BLaER1 treated with 17β-estradiol and CSF1 and Interleukin-3, amounts not matched to agents 10 nM and 100 nM (cell line): ENCODE measurements at regions not wholly inside any gene's neighbourhood (a gene's known extent, or its start where the extent isn't known, plus 50 kb on each side); places are given as distances from the start of the nearest gene placed in this dataset.

ENCODE experiments used
- H3K27ac ChIP-seq, 11 experiments: shearing (Covaris generic); formaldehyde crosslinking; 2 replicates each; pipeline ENCODE4 v1.8.1; 2022
- H3K27me3 ChIP-seq, 11 experiments: shearing (Covaris generic); formaldehyde crosslinking; 2 replicates each; pipeline ENCODE4 v1.8.1; 2022
- H3K36me3 ChIP-seq, 11 experiments: shearing (Covaris generic); formaldehyde crosslinking; 2 replicates each; pipeline ENCODE4 v1.8.1; 2022
- H3K4me1 ChIP-seq, 10 experiments: shearing (Covaris generic); formaldehyde crosslinking; 2 replicates each; pipeline ENCODE4 v1.8.1; 2022
- H3K4me2 ChIP-seq, 11 experiments: shearing (Covaris generic); formaldehyde crosslinking; 2 replicates each; pipeline ENCODE4 v1.8.1; 2022
- H3K4me3 ChIP-seq, 10 experiments: shearing (Covaris generic); formaldehyde crosslinking; 2 replicates each; pipeline ENCODE4 v1.8.1; 2022
- H3K9ac ChIP-seq, 11 experiments: shearing (Covaris generic); formaldehyde crosslinking; 2 replicates each; pipeline ENCODE4 v1.8.1; 2022
- H3K9me3 ChIP-seq, 11 experiments: shearing (Covaris generic); formaldehyde crosslinking; replicated peaks in 1 of 11; 2 replicates each; pipeline ENCODE4 v1.8.1; 2022
- H4K20me1 ChIP-seq, 11 experiments: shearing (Covaris generic); formaldehyde crosslinking; 2 replicates each; pipeline ENCODE4 v1.8.1; 2022
- Cebpa-rat ChIP-seq, 11 experiments: shearing (Covaris generic); IDR thresholded peaks; 2 replicates each; pipeline ENCODE4 v1.8.1; 2022

DNA sequence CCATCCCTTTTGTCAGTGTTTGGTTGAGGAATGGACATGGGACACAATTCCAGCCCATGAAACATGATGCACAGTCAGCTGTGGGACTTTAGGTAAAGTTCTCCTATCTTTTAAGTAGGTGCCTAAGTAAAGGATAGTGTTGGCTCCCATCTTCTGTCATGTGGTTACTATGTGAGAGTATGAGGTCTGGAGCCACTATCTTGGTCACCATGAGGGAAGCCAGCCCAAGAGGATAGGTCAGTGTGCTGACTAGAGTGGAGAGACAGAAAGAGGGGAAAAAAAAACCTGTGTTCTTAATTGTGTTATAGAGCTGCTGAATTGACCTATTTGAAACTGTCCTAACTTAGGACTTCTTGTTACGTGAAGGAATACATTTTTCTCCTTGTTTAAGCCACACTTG lies 89.7 kb upstream of the NAMPT start:
- Histone ChIP-seq H3K27me3 (no peaks in the 10 kb centered on the region), H3K4me3 (no peak overlapping the region), H4K20me1 (no peaks in the 10 kb centered on the region), H3K9ac (no peak overlapping the region), H3K9me3 (peaks cover 0 to 5% (median 0%) of the 10 kb centered on the region in 11 experiments; a peak in 1 of 22 replicates), H3K36me3 (no peaks in the 10 kb centered on the region), H3K4me1 (peaks cover 0 to 67% (median 0%) of the 10 kb centered on the region in 10 experiments; a peak in 6 of 20 replicates), H3K4me2 (no peak overlapping the region), H3K27ac (no peak overlapping the region)
- TF ChIP-seq Cebpa-rat (IDR thresholded peaks at IDR 0.05): no peak

DNA sequence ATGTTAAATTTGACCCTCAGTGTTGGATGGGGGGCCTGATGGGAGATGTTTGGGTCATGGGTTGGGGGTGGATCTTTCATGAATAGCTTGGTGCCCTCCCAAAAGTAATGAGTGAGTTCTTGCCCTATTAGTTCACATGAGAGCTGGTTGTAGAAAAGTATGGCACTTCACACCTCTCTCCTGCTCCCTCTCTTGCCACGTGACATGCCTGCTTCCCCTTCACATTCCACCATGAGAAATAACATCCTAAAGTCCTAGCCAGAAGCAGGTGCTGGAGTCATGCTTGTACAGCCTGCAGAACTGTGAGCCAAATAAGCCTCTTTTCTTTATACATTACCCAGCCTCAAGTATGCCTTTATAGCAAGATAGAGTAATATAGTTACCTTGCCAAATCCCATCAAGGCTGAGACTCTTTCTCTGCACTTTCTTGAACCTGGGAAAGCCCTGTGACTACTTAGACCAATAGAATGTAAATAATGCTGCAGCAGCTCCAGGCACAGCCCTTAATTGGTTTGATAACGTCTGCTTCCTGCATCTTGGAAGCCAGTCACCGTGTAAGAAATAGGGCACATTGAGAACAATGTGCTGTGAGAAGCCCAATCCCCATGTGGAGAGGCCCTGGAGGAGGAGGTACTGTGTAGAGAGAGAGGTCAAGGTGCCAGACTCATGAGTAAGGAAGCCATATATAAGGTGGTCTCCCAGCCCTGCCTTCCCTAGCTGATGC lies 88.0 kb upstream of the NAMPT start:
- H3K4me2 ChIP-seq: peak overlapping the region in 2 of 11 experiments; percentile 57 to 81; a peak in 3 of 22 replicates
- TF ChIP-seq Cebpa-rat (IDR thresholded peaks at IDR 0.05): no peak

DNA sequence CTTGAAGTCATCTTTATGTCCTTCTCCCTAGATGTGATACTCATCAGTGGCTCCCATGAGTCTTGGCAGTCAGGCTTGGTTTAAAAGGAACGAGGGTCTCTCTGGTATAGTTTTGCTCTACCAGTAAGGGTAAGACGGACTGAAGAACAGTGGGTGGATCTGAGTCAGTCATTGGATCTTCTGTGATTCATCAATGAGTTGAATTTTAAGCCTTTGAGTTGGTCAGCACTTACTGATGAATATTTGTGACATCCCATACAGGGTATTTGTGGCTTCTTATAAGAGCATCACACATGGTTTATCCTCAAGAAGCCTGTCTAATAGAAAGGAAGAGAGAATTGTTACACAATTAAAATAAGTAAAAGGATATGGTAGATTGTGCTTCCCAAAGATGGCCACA lies 87.3 kb upstream of the NAMPT start:
- H3K27ac ChIP-seq: peak overlapping the region in 3 of 11 experiments; percentile 7 to 70 (median 57); a peak in 4 of 22 replicates
- H3K27me3 ChIP-seq: no peaks in the 10 kb centered on the region
- peak overlapping the region in 2 of 11 experiments; percentile 57 to 81; a peak in 4 of 22 replicates for H3K4me2 ChIP-seq
- H3K9me3 ChIP-seq: peaks cover 0 to 16% (median 0%) of the 10 kb centered on the region in 11 experiments; a peak in 5 of 22 replicates
- peaks cover 0 to 79% (median 0%) of the 10 kb centered on the region in 10 experiments; a peak in 6 of 20 replicates for H3K4me1 ChIP-seq
- no peak overlapping the region for H3K9ac ChIP-seq
- H3K36me3 ChIP-seq: no peaks in the 10 kb centered on the region
- no peak for TF ChIP-seq Cebpa-rat (IDR thresholded peaks at IDR 0.05)
- H4K20me1 ChIP-seq: no peaks in the 10 kb centered on the region
- H3K4me3 ChIP-seq: no peak overlapping the region

More for the DNA sequence above, 88.0 kb upstream of the NAMPT start:
- no peak overlapping the region for H3K4me3 ChIP-seq
- H3K4me1 ChIP-seq: peaks cover 0 to 78% (median 0%) of the 10 kb centered on the region in 10 experiments; a peak in 6 of 20 replicates
- peak overlapping the region in 1 of 11 experiments; percentile 10; a peak in 1 of 22 replicates for H3K27ac ChIP-seq
- no peaks in the 10 kb centered on the region for H4K20me1 ChIP-seq
- no peaks in the 10 kb centered on the region for H3K27me3 ChIP-seq
- H3K9ac ChIP-seq: no peak overlapping the region
- peaks cover 0 to 10% (median 0%) of the 10 kb centered on the region in 11 experiments; a peak in 2 of 22 replicates for H3K9me3 ChIP-seq
- H3K36me3 ChIP-seq: no peaks in the 10 kb centered on the region

DNA sequence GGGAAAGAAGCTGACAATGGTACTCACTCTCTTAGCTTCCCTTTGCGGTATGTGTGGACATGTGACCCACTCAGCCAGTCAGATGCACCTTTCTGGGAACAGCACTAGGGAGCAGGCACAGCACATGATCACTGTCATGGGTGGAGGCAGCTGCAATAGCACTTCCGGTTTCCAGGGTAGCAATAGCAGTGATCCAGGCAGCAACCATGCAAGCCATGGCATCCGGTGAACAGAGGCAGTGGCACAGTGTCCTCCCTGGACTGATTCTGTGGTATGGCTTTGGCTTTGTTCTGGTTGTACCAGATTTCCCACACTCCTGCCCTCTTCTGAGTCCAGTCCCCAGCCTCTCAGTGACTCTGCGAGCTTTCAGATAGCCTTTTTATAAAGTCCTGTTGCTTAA lies 86.8 kb upstream of the NAMPT start:
- Histone ChIP-seq H4K20me1 (no peaks in the 10 kb centered on the region), H3K9ac (no peak overlapping the region), H3K36me3 (no peaks in the 10 kb centered on the region), H3K4me3 (no peak overlapping the region), H3K4me1 (peaks cover 0 to 80% (median 0%) of the 10 kb centered on the region in 10 experiments; a peak in 6 of 20 replicates), H3K27ac (peak overlapping the region in 3 of 11 experiments; percentile 7 to 70 (median 57); a peak in 4 of 22 replicates), H3K9me3 (peaks cover 0 to 21% (median 0%) of the 10 kb centered on the region in 11 experiments; a peak in 6 of 22 replicates), H3K4me2 (peak overlapping the region in 3 of 11 experiments; percentile 7 to 81 (median 57); a peak in 5 of 22 replicates), H3K27me3 (no peaks in the 10 kb centered on the region)
- TF ChIP-seq Cebpa-rat (IDR thresholded peaks at IDR 0.05): no peak

DNA sequence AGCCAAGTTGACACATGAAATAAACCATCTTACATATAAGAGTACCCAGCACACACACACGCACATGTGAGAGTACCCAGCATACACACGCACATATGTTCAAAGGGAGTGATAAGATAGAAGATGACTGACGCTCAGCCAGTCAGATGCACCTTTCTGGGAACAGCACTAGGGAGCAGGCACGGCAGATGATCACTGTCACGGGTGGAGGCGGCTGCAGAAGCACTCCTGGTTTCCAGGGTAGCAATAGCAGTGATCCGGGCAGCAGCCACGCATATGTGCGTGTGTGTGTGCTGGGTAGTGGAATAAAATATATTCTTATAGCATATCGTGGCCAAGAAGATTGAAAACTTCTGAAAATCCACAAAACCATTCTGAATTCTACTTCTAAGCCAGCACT lies 85.8 kb upstream of the NAMPT start:
- H3K27me3 ChIP-seq: no peaks in the 10 kb centered on the region
- H4K20me1 ChIP-seq: no peaks in the 10 kb centered on the region
- H3K27ac ChIP-seq: peak overlapping the region in 2 of 11 experiments; percentile 22 to 70; a peak in 3 of 22 replicates
- peaks cover 0 to 80% (median 0%) of the 10 kb centered on the region in 10 experiments; a peak in 7 of 20 replicates for H3K4me1 ChIP-seq
- no peak overlapping the region for H3K4me3 ChIP-seq
- peak overlapping the region in 2 of 11 experiments; percentile 57 to 81; a peak in 4 of 22 replicates for H3K4me2 ChIP-seq
- no peak for TF ChIP-seq Cebpa-rat (IDR thresholded peaks at IDR 0.05)
- peaks cover 0 to 32% (median 0%) of the 10 kb centered on the region in 11 experiments; a peak in 6 of 22 replicates for H3K9me3 ChIP-seq
- H3K9ac ChIP-seq: no peak overlapping the region
- H3K36me3 ChIP-seq: no peaks in the 10 kb centered on the region

DNA sequence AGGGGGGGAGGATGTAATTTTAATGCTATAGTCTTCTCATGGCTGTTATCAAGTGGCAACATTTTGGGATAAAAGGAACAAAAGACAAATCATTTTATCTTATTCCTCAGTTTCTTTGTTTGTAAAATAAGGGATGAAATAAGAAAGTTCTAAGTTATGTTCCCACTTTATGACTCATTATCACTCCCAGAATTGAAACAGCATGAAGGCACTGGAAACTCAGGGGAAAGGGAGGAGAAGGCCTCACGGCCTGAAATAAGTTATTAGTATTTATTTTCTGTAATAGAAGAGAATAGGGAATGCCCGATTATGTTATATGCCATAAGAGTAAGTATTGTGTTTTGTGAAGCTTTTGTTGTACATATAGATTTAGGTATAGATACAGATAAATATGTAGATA lies 85.0 kb upstream of the NAMPT start:
- Histone ChIP-seq H3K27ac (peak overlapping the region in 3 of 11 experiments; percentile 45 to 70 (median 49); a peak in 5 of 22 replicates), H3K4me2 (peak overlapping the region in 3 of 11 experiments; percentile 33 to 81 (median 57); a peak in 6 of 22 replicates)
- TF ChIP-seq Cebpa-rat (IDR thresholded peaks at IDR 0.05): no peak

DNA sequence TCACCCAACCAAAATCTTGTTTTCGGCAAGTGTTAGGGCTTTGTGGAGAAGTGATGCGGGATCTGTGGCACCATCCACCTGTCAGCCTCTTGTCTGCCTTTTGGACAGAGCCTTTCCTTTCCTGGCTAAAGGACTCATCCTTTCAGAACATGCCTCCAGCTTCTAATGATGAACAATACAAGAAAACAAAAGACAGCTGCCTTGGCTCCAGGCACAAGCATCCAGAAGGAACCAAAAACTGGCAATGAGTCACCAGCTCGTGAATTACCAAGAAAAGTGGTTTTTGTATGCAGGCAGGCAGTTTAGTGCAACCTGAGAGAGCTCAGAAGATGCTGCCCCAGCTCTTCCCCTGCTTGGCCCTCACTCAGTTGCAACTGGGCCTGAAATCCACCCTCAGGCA lies 84.6 kb upstream of the NAMPT start:
- Histone ChIP-seq H3K9ac (0 out of 22 replicates have a peak overlapping the region, but pooled peaks of 1 of the 11 experiments have one; percentile 3), H3K27me3 (no peaks in the 10 kb centered on the region), H3K27ac (peak overlapping the region in 3 of 11 experiments; percentile 45 to 70 (median 49); a peak in 6 of 22 replicates), H3K9me3 (peaks cover 0 to 39% (median 0%) of the 10 kb centered on the region in 11 experiments; a peak in 6 of 22 replicates), H3K4me3 (no peak overlapping the region), H3K4me1 (peaks cover 0 to 88% (median 0%) of the 10 kb centered on the region in 10 experiments; a peak in 7 of 20 replicates), H4K20me1 (no peaks in the 10 kb centered on the region), H3K4me2 (peak overlapping the region in 3 of 11 experiments; percentile 33 to 81 (median 57); a peak in 6 of 22 replicates), H3K36me3 (no peaks in the 10 kb centered on the region)
- no peak for TF ChIP-seq Cebpa-rat (IDR thresholded peaks at IDR 0.05)

More for the DNA sequence above, 85.0 kb upstream of the NAMPT start:
- Histone ChIP-seq H4K20me1 (no peaks in the 10 kb centered on the region), H3K36me3 (no peaks in the 10 kb centered on the region), H3K4me1 (peaks cover 0 to 84% (median 0%) of the 10 kb centered on the region in 10 experiments; a peak in 7 of 20 replicates), H3K9ac (0 out of 22 replicates have a peak overlapping the region, but pooled peaks of 1 of the 11 experiments have one; percentile 3), H3K4me3 (no peak overlapping the region), H3K27me3 (no peaks in the 10 kb centered on the region), H3K9me3 (peaks cover 0 to 36% (median 0%) of the 10 kb centered on the region in 11 experiments; a peak in 6 of 22 replicates)

DNA sequence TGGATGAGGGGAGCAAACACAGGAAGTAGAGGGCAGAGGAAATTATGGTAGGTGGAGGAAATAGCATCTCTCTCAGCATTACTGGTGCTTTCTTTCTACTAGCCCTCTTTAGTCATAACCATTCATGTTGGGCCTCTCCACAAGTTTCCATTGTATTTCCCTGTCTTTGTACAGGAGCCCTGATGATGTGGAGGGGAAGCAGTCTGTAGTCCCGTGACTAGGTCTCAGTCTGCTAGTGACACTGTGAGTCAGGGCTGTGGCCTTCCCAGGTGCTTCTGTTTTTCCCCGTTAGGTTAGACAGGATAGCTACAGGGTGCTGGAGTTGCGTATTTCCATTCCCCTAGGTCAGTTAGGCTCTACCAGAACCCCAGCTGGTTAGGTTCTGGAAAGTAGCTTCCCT lies 82.9 kb upstream of the NAMPT start:
- H3K4me1 ChIP-seq: peaks cover 0 to 83% (median 0%) of the 10 kb centered on the region in 10 experiments; a peak in 7 of 20 replicates
- TF ChIP-seq Cebpa-rat (IDR thresholded peaks at IDR 0.05): no peak
- H3K9me3 ChIP-seq: peaks cover 0 to 51% (median 0%) of the 10 kb centered on the region in 11 experiments; a peak in 6 of 22 replicates
- H4K20me1 ChIP-seq: no peaks in the 10 kb centered on the region
- H3K27ac ChIP-seq: peak overlapping the region in 4 of 11 experiments; percentile 31 to 70 (median 48); a peak in 7 of 22 replicates
- 0 out of 20 replicates have a peak overlapping the region, but pooled peaks of 1 of the 10 experiments have one; percentile 3 for H3K4me3 ChIP-seq
- H3K4me2 ChIP-seq: peak overlapping the region in 4 of 11 experiments; percentile 16 to 81 (median 44); a peak in 6 of 22 replicates
- no peaks in the 10 kb centered on the region for H3K27me3 ChIP-seq
- H3K36me3 ChIP-seq: no peaks in the 10 kb centered on the region
- H3K9ac ChIP-seq: no peak overlapping the region
